Right cardiac atrium (tissue), 5 donors: ENCODE measurements at regions not wholly inside any gene's neighbourhood (a gene's known extent, or its start where the extent isn't known, plus 50 kb on each side); places are given as distances from the start of the nearest gene placed in this dataset.

Source experiments
- ATAC-seq, 2 donors: fragments of 200-7000 bp; cut with Tn5 transposase; one replicate each; pipeline versions ENCODE4 v1.8.0 to v1.9.1; 2020; ENCODE audit warnings: moderate library complexity in 2 of 2, mild to moderate bottlenecking in 1 of 2
- DNase-seq, 3 donors: peaks; one replicate each; pipeline ENCODE4 v3.0.0-alpha.2; 2020
- H3K27ac ChIP-seq: one replicate; pipeline ENCODE4 v1.5.1; 2013; ENCODE audit warnings: mild to moderate bottlenecking, low read length, control low read depth, moderate library complexity
- H3K27me3 ChIP-seq: one replicate; pipeline ENCODE4 v1.6.1; 2013; ENCODE audit not compliant: control insufficient read depth, insufficient read depth
- H3K4me1 ChIP-seq: one replicate; pipeline ENCODE4 v1.6.1; 2013; ENCODE audit warnings: low read length; ENCODE audit not compliant: control insufficient read depth, insufficient read depth
- H3K4me3 ChIP-seq: one replicate; pipeline ENCODE4 v1.5.1; 2013; ENCODE audit warnings: low read length, control low read depth
- H3K9me3 ChIP-seq: one replicate; pipeline ENCODE4 v1.6.1; 2013; ENCODE audit warnings: low read length; ENCODE audit not compliant: control insufficient read depth
- WGBS: extraction: QIAGEN DNeasy Blood & Tissue Kit; methylation state at CpG from one replicate; pipeline ENCODE4 v1.1.7; 2013; 5-methylcytosine and 5-hydroxymethylcytosine counted together
- intact Hi-C, 4 donors: fragments of 100-400 bp; cut with DNase I; formaldehyde crosslinking; loops; one replicate each; pipeline versions ENCODE4 v1.11.0 to v1.14.0; 2022 to 2023
- donor health status: healthy with polysubstance abuse.
- donor health status: DM: no; HTN: yes; CAD: no.
- donor health status: DM: no; HTN: no; CAD: no.
- donor health status: DM: no; HTN: yes; CAD: no; lungs with severe emphysema.
- donor health status: DM: yes; HTN: yes; CAD: no.

DNA sequence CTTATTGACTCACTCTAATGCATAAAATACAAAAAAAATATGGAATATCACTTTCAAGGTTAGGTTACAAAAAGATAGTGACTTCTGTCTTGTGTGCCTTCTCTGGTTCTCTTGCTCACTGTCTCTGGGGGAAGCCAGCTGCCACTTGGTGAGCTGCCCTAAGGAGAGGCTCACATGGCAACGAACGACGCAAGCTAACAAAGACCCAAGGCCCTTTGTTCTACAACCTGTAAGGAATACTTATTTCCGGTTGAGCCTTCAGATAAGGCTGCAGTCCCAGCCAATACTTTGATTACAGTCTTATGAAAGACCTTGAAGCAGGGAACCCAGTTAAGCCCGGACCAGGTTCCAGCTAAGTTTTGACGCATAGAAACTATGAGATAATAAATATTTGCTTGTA lies 242.4 kb upstream of the TBX3 start:
- 85% methylated on average over 6 of the region's 6 CpGs for WGBS
- ATAC-seq (no peak), DNase-seq (no peak)
- no peaks in the 10 kb centered on the region for H3K27me3 ChIP-seq
- H3K4me3 ChIP-seq: no peak overlapping the region
- no peak overlapping the region for H3K27ac ChIP-seq
- no peaks in the 10 kb centered on the region for H3K9me3 ChIP-seq
- intact Hi-C loops: no loop called here
- H3K4me1 ChIP-seq: no peaks in the 10 kb centered on the region

DNA sequence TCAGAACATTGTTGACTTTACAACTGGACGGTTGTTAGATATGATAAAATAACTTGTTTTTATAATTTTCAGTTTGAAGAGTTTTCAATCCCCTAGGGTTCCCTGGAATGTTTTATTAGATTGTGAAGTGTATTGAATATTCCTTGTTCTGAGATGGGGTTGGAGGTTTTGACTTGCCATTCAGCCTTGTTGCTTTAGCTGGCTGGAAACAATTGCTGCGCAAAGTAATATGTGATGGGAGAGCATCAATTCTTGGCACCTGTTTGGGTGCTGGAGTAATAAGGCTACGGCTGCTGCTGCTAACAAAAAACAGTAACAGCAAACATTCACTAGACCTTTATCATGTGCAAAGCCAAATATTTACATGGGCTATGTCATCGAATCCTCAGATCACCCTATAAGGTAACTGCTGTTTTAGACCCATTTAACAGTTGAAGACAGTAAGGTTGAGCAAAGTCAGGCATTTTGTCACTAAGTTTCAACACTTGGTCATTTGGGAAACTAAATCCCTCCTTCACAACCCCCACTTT lies 241.0 kb upstream of the TBX3 start:
- Histone ChIP-seq H3K4me3 (no peak overlapping the region), H3K4me1 (no peaks in the 10 kb centered on the region), H3K27ac (no peak overlapping the region), H3K9me3 (no peaks in the 10 kb centered on the region), H3K27me3 (no peaks in the 10 kb centered on the region)
- ATAC-seq (no peak), DNase-seq (no peak)
- intact Hi-C loops: no loop called here
- WGBS: 63% methylated on average over 4 of the region's 4 CpGs

DNA sequence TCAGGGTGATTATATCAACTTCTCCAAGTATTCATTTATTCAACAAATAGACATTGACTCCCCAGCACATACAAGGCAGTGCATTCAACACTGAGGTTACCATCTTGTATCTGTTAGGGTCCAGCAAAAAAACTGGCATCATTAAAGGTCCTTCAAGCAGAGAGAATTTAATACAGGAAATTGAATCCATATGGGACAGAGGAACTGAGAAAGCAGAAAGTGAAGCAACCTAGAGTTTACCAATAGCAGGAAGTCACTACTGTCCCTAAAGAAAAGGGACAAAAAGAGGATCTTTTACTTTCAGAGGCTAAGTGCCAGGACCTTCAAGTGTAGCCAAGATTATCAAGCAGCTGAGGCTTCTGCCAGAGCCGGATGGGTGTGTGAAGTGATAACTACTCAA lies 237.8 kb upstream of the TBX3 start:
- no peak overlapping the region for H3K27ac ChIP-seq

DNA sequence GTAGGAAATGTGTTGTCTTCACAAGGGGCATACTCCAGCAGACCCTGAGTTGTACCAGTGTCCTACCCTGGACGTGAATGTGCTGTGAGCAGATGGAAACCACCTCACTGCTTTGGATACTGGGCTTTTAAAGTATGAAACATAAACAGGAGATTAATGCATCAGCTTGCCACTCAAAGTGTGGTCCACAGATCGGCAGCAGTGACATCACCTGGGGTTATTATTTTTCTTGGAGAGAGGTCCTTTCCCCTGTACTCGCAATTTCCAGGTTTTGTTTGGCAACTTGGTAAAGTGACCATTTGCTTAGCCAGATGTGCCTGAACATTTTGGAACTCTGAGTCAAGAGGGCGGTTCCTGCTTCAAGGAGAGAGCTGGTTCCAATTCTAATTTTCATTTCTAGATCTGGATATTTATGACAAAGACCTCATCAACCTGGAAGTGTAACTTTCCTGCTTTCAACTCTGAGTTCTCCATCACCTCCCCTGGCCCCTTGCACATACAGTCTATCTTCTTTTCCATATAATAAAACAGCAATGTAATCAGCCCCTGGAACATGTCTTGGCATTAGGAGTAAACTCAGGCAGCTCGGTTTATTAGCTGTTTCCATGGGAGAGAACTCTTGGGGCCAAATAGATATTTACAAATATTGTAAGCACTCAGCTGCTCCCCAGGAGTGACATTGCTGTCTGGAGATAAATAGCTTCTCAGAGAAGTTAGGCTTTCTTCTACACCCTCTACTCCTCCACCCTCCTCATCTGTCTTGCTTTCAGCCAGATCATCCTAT lies 237.0 kb upstream of the TBX3 start:
- intact Hi-C loops: no loop called here
- DNase-seq: no peak
- H3K4me3 ChIP-seq: no peak overlapping the region
- no peaks in the 10 kb centered on the region for H3K27me3 ChIP-seq
- H3K9me3 ChIP-seq: no peaks in the 10 kb centered on the region
- no peaks in the 10 kb centered on the region for H3K4me1 ChIP-seq
- ATAC-seq: peak; percentile 60 to 89
- WGBS: 33% methylated on average over 5 of the region's 5 CpGs
- H3K27ac ChIP-seq: peak overlapping the region; percentile 31

More for the DNA sequence above, 237.8 kb upstream of the TBX3 start:
- Histone ChIP-seq H3K4me1 (no peaks in the 10 kb centered on the region), H3K9me3 (no peaks in the 10 kb centered on the region), H3K27me3 (no peaks in the 10 kb centered on the region), H3K4me3 (no peak overlapping the region)
- intact Hi-C loops: no loop called here
- WGBS: 37% methylated on average over 1 of the region's 1 CpG
- ATAC-seq (no peak), DNase-seq (peak in 1 of 3 donors; percentile 46)

DNA sequence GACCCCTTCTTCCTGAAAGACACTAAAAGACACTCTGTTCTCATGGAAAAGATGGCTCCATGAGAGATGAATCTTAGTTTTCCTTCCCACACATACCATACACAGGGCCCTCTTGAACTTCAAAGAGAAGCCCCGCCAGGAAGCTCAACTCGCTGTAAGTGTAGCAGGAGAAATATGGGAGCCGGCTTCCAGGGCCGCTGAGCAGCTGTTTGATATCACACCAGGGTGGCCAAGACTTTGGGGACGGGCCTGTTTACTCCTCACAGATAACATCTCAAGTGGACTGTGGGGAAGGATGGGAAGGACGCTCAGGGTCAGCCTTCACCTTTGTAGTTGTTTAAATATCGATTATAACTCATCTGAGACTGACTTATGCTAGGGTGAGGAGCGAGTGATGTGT lies 235.5 kb upstream of the TBX3 start:
- H3K27ac ChIP-seq: no peak overlapping the region
- intact Hi-C loops: no loop called here
- H3K4me1 ChIP-seq: no peaks in the 10 kb centered on the region
- DNase-seq (no peak), ATAC-seq (no peak)
- H3K27me3 ChIP-seq: no peaks in the 10 kb centered on the region
- H3K4me3 ChIP-seq: no peak overlapping the region
- no peaks in the 10 kb centered on the region for H3K9me3 ChIP-seq
- 65% methylated on average over 8 of the region's 8 CpGs for WGBS

DNA sequence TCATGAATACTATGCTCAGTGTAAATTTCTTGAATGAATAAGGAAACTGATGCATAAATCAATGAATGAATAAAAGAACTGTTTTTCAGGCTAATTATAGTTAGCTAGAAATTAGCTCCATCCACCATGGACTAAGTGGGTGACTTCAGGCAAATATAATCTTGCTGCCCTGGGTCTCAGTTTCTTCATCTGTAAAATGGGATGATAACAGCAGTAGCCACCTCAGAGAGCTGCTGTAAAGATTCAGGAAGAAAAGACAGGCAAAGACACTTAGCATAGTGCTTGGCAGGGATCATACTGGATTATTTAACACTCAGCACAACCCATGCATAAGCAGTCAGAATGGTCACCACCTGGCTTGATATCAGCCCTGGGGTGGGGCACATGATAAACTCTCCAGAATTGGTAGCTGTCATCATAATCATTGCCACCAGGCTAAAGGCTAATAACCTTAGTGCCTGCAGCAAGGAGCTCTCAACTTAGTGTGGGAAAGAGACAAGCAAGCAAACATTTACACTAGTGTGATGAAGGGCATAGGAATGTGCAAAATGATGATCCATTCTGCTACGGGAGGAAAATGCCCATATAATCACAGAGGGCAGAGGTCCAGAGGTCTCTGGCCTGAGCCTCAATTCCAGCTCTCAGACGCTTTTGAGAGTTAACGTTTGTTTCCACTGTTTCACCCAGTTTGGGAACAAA lies 234.7 kb upstream of the TBX3 start:
- no peak overlapping the region for H3K4me3 ChIP-seq
- WGBS: 47% methylated on average over 3 of the region's 3 CpGs
- intact Hi-C loops: no loop called here
- no peaks in the 10 kb centered on the region for H3K27me3 ChIP-seq
- no peaks in the 10 kb centered on the region for H3K9me3 ChIP-seq
- ATAC-seq: no peak
- no peak overlapping the region for H3K27ac ChIP-seq
- no peaks in the 10 kb centered on the region for H3K4me1 ChIP-seq
- DNase-seq: no peak

DNA sequence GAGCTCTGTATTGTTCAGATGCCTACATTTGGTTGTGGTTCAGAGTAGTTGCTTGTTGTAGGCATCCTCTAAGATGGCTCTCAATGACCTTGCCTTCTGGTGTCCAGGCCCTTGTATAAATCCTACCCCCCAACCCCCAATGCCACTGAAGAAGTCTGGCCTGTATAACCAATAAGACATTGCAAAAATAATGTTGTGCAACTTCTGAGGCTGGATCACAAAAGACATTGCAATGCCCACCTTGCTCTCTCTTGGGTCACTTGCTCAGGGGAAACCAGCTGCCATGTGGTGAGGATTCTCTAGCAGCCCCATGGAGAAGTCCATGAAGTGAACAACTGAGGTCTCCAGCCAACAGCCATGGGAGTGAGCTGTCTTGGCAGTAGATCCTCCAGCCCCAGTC lies 234.0 kb upstream of the TBX3 start:
- H3K4me3 ChIP-seq: no peak overlapping the region
- H3K27me3 ChIP-seq: no peaks in the 10 kb centered on the region
- no peak overlapping the region for H3K27ac ChIP-seq
- DNase-seq (no peak), ATAC-seq (no peak)
- H3K9me3 ChIP-seq: no peaks in the 10 kb centered on the region
- H3K4me1 ChIP-seq: no peaks in the 10 kb centered on the region
- intact Hi-C loops: no loop called here

DNA sequence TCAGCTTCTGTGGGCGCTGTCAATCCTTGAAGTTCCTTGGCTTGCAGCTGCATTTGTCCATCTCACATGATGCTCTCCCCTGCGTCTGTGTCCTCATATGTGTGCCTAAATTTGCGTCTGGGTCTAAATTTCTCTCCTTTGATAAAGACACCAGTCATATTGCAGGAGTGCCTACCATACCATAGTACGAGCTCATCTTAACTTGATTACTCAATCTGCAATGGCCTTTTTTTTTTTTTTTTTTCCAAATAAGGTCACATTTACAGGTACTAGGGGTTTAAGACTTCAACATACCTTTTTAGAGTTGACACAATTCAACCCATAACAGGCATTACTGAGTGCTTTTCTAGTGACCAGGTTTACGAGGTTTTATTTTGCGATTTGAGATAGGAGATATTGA lies 233.3 kb upstream of the TBX3 start:
- DNase-seq: no peak
- H3K27ac ChIP-seq: no peak overlapping the region
- ATAC-seq: no peak
- H3K27me3 ChIP-seq: no peaks in the 10 kb centered on the region
- H3K4me3 ChIP-seq: no peak overlapping the region
- H3K4me1 ChIP-seq: no peaks in the 10 kb centered on the region
- 94% methylated on average over 6 of the region's 6 CpGs for WGBS
- intact Hi-C loops: no loop called here
- no peaks in the 10 kb centered on the region for H3K9me3 ChIP-seq

DNA sequence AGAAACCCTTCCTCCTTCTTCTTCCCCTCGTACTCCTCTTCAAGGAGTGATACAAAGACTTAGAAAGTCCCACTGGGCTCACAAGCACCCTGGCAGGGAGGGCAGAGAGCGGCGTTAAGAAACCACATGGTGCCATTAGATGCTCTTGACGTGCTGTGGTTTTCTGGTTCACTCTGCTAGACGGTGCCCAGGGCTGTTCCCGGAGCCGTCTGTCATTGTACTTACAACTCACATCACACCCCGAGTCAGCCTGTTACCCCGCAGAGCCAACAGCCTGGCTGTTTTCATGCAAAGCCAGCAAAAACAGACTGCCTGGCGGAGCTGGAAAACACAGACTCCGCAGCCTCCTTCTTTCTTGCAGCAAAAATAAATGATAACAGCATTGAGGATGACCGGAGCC lies 232.6 kb upstream of the TBX3 start:
- Histone ChIP-seq H3K4me1 (no peaks in the 10 kb centered on the region), H3K27me3 (no peaks in the 10 kb centered on the region), H3K27ac (no peak overlapping the region), H3K9me3 (peaks cover under 1% of the 10 kb centered on the region), H3K4me3 (no peak overlapping the region)
- intact Hi-C loops: no loop called here
- ATAC-seq: no peak
- no peak for DNase-seq
- WGBS: 75% methylated on average over 12 of the region's 12 CpGs

DNA sequence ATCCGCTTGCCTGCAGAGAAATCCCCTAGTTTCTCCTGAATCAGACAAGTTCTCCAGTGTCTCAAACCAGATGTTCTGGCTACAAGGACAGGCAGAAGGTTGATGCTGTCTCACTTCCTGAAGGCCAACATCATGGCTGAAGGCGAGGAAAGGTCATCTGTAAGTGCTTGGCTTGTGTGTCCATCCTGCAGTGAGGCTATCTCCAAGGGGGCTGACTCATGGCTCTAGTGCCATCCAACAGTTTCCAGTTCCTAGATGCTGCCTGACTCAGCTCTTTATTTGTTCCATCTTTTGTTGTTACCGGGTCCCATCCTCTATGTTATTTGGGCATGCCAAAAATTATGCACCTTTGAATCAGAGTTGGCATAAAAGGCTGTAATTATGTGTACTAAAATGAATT lies 232.1 kb upstream of the TBX3 start:
- DNase-seq (no peak), ATAC-seq (no peak)
- Histone ChIP-seq H3K27ac (no peak overlapping the region), H3K4me3 (no peak overlapping the region), H3K9me3 (peaks cover 2% of the 10 kb centered on the region), H3K4me1 (no peaks in the 10 kb centered on the region), H3K27me3 (no peaks in the 10 kb centered on the region)
- intact Hi-C loops: no loop called here
- WGBS: 83% methylated on average over 3 of the region's 3 CpGs

DNA sequence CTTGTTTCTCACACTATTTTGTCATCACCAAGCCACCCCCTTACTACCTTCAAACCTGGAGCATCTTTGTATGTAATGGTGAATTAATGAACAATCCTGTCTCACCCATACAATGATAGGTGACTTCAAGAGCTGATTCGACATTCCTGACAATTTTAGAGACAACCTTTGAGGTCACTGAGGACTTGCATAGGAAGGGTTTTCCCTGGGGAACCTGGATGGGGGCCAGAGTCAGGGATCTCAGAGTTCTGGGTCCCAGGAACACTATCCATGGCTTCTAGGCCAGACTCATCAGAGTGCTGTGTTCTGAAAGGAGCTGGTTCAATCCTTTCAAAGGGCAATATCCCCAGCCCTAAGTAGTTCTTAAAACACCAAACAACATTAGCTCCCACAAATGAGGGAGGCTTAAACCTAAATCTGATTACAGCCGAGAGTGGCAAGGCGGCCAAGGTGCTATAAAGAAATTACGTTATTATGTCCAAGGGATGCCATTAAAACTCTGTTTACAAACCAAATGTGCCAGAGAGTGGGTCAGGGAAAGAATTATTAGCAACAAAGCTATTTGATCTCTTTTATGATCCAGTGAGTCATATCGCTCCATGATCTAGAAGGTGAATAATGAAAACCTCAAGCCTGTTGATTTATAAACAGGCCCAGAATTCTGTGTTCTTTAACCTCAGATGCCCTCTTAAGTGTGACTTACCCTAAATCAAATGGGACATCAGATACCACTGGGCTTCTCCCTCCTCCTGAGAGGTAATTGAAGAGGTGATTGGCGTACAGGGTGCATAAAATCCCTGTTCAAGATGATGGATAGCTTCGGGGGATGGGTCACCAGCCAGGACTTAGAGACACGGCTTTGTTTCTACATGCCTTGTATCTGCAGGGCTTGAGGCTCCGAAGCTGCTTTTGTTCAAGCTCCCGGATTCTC lies 230.2 kb upstream of the TBX3 start:
- ATAC-seq: no peak
- 81% methylated on average over 10 of the region's 10 CpGs for WGBS

More for the DNA sequence above, 230.2 kb upstream of the TBX3 start:
- Histone ChIP-seq H3K27me3 (no peaks in the 10 kb centered on the region), H3K4me1 (no peaks in the 10 kb centered on the region), H3K9me3 (peaks cover 2% of the 10 kb centered on the region), H3K27ac (no peak overlapping the region), H3K4me3 (no peak overlapping the region)
- no peak for DNase-seq
- intact Hi-C loops: no loop called here
